ENCODE measurements at regions not wholly inside any gene's neighbourhood (a gene's known extent, or its start where the extent isn't known, plus 50 kb on each side); places are given as distances from the start of the nearest gene placed in this dataset.

- TF ChIP-seq CTCF (IDR thresholded peaks at IDR 0.05) (no peak), EZH2 (IDR thresholded peaks at IDR 0.05) (no peak), EZH2phosphoT487 (IDR thresholded peaks at IDR 0.05) (no peak)
Observed at GRCh38 chr6:121600389-121601168, 165.1 kb downstream of the GJA1 start.

All from neural progenitor cell (in vitro differentiated cells).